HCT116 (cell line): ENCODE measurements at regions not wholly inside any gene's neighbourhood (a gene's known extent, or its start where the extent isn't known, plus 50 kb on each side); places are given as distances from the start of the nearest gene placed in this dataset.

Experiments used
- CEBPB ChIP-seq: IDR thresholded peaks from 2 replicates; pipeline ENCODE4 v1.6.1; 2012; ENCODE audit warnings: low read depth
- EZH2 ChIP-seq: fragments of 200-600 bp; sonication (generic); IDR thresholded peaks from 2 replicates; pipeline ENCODE4 v1.6.1; 2017; ENCODE audit warnings: antibody characterized with exemption, mixed run types
- EZH2phosphoT487 ChIP-seq: fragments of 200-600 bp; IDR thresholded peaks from 2 replicates; pipeline ENCODE4 v1.6.1; 2018; ENCODE audit warnings: antibody characterized with exemption, borderline replicate concordance
- POLR2A ChIP-seq: IDR thresholded peaks from 2 replicates; pipeline ENCODE4 v1.7.0; 2011; ENCODE audit warnings: borderline replicate concordance; ENCODE audit not compliant: insufficient read depth, insufficient read length; ENCODE audit errors: extremely low read depth
- POLR2AphosphoS5 ChIP-seq: IDR thresholded peaks from 2 replicates; pipeline ENCODE4 v1.6.1; 2011; ENCODE audit warnings: mild to moderate bottlenecking, low read depth, low read length, moderate library complexity
- RAD21 ChIP-seq: IDR thresholded peaks from 2 replicates; pipeline ENCODE4 v1.6.1; 2012; ENCODE audit warnings: low read depth, mild to moderate bottlenecking
- SIN3A ChIP-seq: IDR thresholded peaks from 2 replicates; pipeline ENCODE4 v1.6.1; 2012; ENCODE audit warnings: low read depth
- SP1 ChIP-seq: IDR thresholded peaks from 2 replicates; pipeline ENCODE4 v1.6.1; 2012; ENCODE audit warnings: low read depth
- SRF ChIP-seq: IDR thresholded peaks from 2 replicates; pipeline ENCODE4 v1.6.1; 2012; ENCODE audit warnings: low read depth
- TF ChIP-seq, protein P1 (sequence below), 3 experiments: fragments of 200-600 bp in 1 of 3; sonication (generic) in 1 of 3; IDR thresholded peaks in 2 of 3; conservative IDR thresholded peaks in 1 of 3; 2 replicates each; pipeline ENCODE4 v1.5.1; 2012 to 2017; ENCODE audit warnings: low read depth in 2 of 3, low read length in 2 of 3, antibody characterized with exemption in 1 of 3, borderline replicate concordance in 1 of 3, control low read depth in 1 of 3, mild to moderate bottlenecking in 1 of 3, mixed read lengths in 1 of 3, mixed run types in 1 of 3, moderate library complexity in 1 of 3; ENCODE audit not compliant: insufficient read depth in 1 of 3
- TF ChIP-seq, protein P2 (sequence below): IDR thresholded peaks from 2 replicates; pipeline ENCODE4 v1.6.1; 2012

DNA sequence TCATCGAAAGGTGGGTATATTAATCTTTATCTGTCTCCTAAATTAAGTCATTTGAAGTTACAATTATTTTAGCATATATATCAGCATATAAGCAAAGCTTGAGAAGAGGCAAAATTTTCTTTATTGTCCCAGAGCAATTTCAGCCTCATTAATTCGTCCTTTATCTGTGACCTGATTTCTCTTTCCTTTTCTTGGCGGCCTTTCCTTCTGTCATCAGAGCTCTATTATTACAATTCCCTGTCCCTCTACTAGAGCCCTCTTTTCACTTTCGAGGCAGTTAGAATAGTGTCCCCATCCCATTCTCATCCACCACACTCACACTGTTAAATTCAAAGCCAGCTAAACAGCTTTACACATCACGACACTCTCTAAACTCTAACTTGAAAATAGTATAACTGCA lies 1293.2 kb upstream of the FAM98A start:
- no peak for TF ChIP-seq SP1
- TF ChIP-seq, protein P1, sequence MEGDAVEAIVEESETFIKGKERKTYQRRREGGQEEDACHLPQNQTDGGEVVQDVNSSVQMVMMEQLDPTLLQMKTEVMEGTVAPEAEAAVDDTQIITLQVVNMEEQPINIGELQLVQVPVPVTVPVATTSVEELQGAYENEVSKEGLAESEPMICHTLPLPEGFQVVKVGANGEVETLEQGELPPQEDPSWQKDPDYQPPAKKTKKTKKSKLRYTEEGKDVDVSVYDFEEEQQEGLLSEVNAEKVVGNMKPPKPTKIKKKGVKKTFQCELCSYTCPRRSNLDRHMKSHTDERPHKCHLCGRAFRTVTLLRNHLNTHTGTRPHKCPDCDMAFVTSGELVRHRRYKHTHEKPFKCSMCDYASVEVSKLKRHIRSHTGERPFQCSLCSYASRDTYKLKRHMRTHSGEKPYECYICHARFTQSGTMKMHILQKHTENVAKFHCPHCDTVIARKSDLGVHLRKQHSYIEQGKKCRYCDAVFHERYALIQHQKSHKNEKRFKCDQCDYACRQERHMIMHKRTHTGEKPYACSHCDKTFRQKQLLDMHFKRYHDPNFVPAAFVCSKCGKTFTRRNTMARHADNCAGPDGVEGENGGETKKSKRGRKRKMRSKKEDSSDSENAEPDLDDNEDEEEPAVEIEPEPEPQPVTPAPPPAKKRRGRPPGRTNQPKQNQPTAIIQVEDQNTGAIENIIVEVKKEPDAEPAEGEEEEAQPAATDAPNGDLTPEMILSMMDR (IDR thresholded peaks at IDR 0.05 in 2 of 3, conservative IDR thresholded peaks at IDR 0.05 in 1 of 3; ENCODE audit: borderline replicate concordance in 1 of 3, insufficient read depth in 1 of 3, low read depth in 2 of 3, low read length in 2 of 3): no peak
- no peak for TF ChIP-seq POLR2AphosphoS5
- no peak for TF ChIP-seq RAD21
- no peak for TF ChIP-seq SRF
- TF ChIP-seq EZH2: no peak
- no peak for TF ChIP-seq EZH2phosphoT487
- TF ChIP-seq, protein P2, sequence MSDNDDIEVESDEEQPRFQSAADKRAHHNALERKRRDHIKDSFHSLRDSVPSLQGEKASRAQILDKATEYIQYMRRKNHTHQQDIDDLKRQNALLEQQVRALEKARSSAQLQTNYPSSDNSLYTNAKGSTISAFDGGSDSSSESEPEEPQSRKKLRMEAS: no peak
- no peak for TF ChIP-seq POLR2A
- TF ChIP-seq CEBPB: no peak
- no peak for TF ChIP-seq SIN3A
